Peyer's patch (tissue), 4 donors: ENCODE measurements at regions not wholly inside any gene's neighbourhood (a gene's known extent, or its start where the extent isn't known, plus 50 kb on each side); places are given as distances from the start of the nearest gene placed in this dataset.

Experiments used
- DNase-seq, 3 donors: peaks; one replicate each; pipeline ENCODE4 v3.0.0-alpha.2; 2017 to 2019
- H3K27ac ChIP-seq, 4 donors: fragments of 200-600 bp; sonication (generic); one replicate each; pipeline ENCODE4 v1.5.1; 2016 to 2019
- H3K27me3 ChIP-seq, 2 donors: fragments of 200-600 bp; sonication (generic); one replicate each; pipeline ENCODE4 v1.5.1; 2019
- H3K36me3 ChIP-seq, 3 donors: fragments of 200-600 bp; sonication (generic); one replicate each; pipeline ENCODE4 v1.5.1; 2016 to 2019
- H3K4me1 ChIP-seq, 4 donors: fragments of 200-600 bp; sonication (generic); one replicate each; pipeline ENCODE4 v1.5.1; 2016 to 2019
- H3K4me3 ChIP-seq, 4 donors: fragments of 200-600 bp; sonication (generic); 1 replicate in 3 of 4; 2 replicates in 1 of 4; pipeline ENCODE4 v1.5.1; 2016 to 2019; ENCODE audit warnings: mild to moderate bottlenecking in 1 of 4
- H3K9me3 ChIP-seq, 4 donors: fragments of 200-600 bp; sonication (generic); one replicate each; pipeline ENCODE4 v1.5.1; 2016 to 2019; ENCODE audit warnings: mild to moderate bottlenecking in 1 of 4
- POLR2A ChIP-seq, 2 donors: fragments of 450-650 bp; IDR thresholded peaks; one replicate each; pipeline ENCODE4 v1.5.1; 2017; ENCODE audit warnings: antibody characterized with exemption in 2 of 2, mild to moderate bottlenecking in 2 of 2, moderate library complexity in 2 of 2
- TF ChIP-seq, protein P1 (sequence below), 6 experiments: fragments of 450-650 bp in 4 of 6; fragments of 200-600 bp in 2 of 6; sonication (generic) in 1 of 6; IDR thresholded peaks; one replicate each; pipeline ENCODE4 v1.5.1; 2017 to 2019; ENCODE audit warnings: antibody characterized with exemption in 6 of 6, mild to moderate bottlenecking in 3 of 6, moderate library complexity in 1 of 6

DNA sequence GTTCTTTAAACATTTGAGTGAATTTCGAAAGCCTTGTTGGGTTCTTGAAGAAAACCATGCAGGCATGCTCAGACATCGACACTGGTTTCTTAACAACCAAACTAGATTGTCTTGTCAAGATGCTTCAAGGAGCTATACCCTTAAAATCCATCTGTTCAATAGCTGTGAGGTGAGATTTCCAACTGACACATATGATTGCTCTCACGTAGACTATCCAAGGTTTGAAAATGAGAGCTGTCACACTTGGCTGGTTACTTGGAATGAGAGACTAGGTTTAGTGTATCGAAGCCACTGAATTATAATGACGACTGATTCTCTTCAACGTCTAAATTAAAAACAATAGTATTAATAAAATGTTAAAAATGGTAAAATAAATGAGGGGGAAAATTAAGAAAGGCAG is 2725.5 kb downstream of the ARAP2 start:
- no peak for DNase-seq
- TF ChIP-seq POLR2A (IDR thresholded peaks at IDR 0.05) = no peak
- TF ChIP-seq, protein P1, sequence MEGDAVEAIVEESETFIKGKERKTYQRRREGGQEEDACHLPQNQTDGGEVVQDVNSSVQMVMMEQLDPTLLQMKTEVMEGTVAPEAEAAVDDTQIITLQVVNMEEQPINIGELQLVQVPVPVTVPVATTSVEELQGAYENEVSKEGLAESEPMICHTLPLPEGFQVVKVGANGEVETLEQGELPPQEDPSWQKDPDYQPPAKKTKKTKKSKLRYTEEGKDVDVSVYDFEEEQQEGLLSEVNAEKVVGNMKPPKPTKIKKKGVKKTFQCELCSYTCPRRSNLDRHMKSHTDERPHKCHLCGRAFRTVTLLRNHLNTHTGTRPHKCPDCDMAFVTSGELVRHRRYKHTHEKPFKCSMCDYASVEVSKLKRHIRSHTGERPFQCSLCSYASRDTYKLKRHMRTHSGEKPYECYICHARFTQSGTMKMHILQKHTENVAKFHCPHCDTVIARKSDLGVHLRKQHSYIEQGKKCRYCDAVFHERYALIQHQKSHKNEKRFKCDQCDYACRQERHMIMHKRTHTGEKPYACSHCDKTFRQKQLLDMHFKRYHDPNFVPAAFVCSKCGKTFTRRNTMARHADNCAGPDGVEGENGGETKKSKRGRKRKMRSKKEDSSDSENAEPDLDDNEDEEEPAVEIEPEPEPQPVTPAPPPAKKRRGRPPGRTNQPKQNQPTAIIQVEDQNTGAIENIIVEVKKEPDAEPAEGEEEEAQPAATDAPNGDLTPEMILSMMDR (IDR thresholded peaks at IDR 0.05) = no peak
- no peaks in the 10 kb centered on the region for H3K9me3 ChIP-seq
- no peak overlapping the region for H3K4me3 ChIP-seq
- H3K4me1 ChIP-seq = no peaks in the 10 kb centered on the region
- H3K27me3 ChIP-seq = no peaks in the 10 kb centered on the region
- no peak overlapping the region for H3K27ac ChIP-seq
- no peaks in the 10 kb centered on the region for H3K36me3 ChIP-seq

DNA sequence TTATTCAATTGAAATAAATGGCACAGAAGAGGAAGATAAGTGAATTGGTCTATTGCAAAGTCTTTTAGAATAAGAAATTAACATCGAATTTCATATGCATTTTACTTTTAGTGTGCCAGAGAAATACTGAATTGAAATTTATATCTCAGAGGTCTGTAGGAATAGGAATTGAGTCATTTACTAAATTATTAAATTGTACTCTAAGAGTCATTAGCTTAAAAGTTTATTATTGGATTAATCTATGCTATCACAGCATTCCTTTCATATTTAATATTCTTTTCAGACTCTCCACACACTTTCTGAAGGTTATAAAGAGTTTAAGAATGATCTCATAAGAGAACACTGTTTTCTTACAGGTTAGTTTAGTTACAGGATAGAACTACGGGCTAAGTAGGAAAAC is 2711.5 kb downstream of the ARAP2 start:
- Histone ChIP-seq H3K4me1 (no peaks in the 10 kb centered on the region), H3K27ac (no peak overlapping the region), H3K27me3 (no peaks in the 10 kb centered on the region), H3K36me3 (no peaks in the 10 kb centered on the region), H3K9me3 (no peaks in the 10 kb centered on the region), H3K4me3 (no peak overlapping the region)
- no peak for TF ChIP-seq POLR2A (IDR thresholded peaks at IDR 0.05)
- TF ChIP-seq, protein P1 (IDR thresholded peaks at IDR 0.05) = no peak
- no peak for DNase-seq

DNA sequence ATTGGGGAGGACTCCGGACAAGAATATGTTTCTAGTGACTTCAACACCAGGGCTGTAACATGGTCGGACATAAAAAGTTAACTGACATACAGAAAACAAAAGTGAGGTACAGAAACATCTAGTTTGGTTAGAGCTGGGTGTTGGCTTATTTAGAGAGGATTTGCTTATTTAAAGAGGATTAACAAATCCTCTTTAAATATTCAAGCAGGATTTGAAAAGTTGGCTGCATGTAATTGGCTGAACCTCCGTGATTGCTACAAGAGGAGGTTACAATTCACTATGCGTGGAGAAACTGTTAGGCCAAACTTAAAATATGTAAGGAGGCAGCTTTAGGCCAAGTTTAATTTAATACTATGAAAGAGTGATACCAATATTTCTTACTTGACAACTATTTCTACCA is 2707.4 kb downstream of the ARAP2 start:
- Histone ChIP-seq H3K27ac (no peak overlapping the region), H3K36me3 (no peaks in the 10 kb centered on the region), H3K4me1 (no peaks in the 10 kb centered on the region), H3K27me3 (no peaks in the 10 kb centered on the region), H3K4me3 (no peak overlapping the region), H3K9me3 (peaks cover 0 to 5% (median 0%) of the 10 kb centered on the region in 4 donors)
- DNase-seq = no peak
- TF ChIP-seq POLR2A (IDR thresholded peaks at IDR 0.05) = no peak
- TF ChIP-seq, protein P1 (IDR thresholded peaks at IDR 0.05) = no peak

DNA sequence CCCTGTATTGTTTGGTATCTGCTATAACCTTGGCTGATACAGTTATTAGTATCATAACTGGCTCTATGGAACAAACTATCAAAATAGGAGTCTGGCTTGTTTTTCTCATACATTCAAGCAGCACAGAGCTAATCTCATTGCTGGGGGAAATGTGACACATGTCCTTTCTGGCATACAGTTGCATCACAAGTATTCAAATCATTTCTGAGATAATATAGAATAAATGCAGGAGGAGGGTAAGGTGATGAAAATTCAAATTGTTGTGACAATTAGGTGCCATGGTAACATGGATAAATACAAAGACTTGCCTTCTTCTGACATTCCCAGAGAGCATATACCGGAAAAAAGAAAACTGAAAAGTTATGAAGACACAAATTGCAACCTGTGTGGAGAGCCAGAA is 2706.8 kb downstream of the ARAP2 start:
- no peak overlapping the region for H3K27ac ChIP-seq
- H3K36me3 ChIP-seq = no peaks in the 10 kb centered on the region
- DNase-seq = no peak
- no peaks in the 10 kb centered on the region for H3K27me3 ChIP-seq
- no peak for TF ChIP-seq POLR2A (IDR thresholded peaks at IDR 0.05)
- TF ChIP-seq, protein P1 (IDR thresholded peaks at IDR 0.05) = no peak
- peaks cover 0 to 5% (median 0%) of the 10 kb centered on the region in 4 donors for H3K9me3 ChIP-seq
- H3K4me3 ChIP-seq = no peak overlapping the region
- no peaks in the 10 kb centered on the region for H3K4me1 ChIP-seq

DNA sequence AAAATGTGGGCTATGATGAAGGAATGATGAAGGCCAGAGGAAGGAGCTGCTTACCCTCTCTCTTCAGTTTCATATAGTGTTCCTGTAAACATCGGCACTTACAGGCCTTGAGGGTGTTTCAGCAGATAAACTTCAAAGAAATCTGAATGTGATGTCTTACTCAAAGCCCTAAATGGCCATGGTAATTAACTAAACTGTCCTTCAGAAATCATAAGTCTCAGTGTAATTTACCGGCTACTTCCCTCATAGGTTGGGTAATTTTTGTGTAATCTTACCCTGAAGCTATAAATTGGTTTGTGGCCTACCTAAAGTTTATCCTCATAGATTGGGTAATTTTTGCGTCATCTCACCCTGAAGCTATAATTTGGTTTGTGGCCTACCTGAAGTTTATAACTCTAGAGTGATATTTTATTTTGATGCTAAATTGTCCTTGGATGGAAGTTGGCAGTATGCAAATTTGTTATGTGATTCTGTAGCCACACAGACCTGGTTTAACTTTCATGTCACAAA is 2700.3 kb downstream of the ARAP2 start:
- Histone ChIP-seq H3K36me3 (no peaks in the 10 kb centered on the region), H3K4me1 (no peaks in the 10 kb centered on the region), H3K27ac (no peak overlapping the region), H3K9me3 (peaks cover 0 to 5% (median 0%) of the 10 kb centered on the region in 4 donors), H3K27me3 (no peaks in the 10 kb centered on the region), H3K4me3 (no peak overlapping the region)
- no peak for DNase-seq
- no peak for TF ChIP-seq POLR2A (IDR thresholded peaks at IDR 0.05)
- TF ChIP-seq, protein P1 (IDR thresholded peaks at IDR 0.05) = no peak

DNA sequence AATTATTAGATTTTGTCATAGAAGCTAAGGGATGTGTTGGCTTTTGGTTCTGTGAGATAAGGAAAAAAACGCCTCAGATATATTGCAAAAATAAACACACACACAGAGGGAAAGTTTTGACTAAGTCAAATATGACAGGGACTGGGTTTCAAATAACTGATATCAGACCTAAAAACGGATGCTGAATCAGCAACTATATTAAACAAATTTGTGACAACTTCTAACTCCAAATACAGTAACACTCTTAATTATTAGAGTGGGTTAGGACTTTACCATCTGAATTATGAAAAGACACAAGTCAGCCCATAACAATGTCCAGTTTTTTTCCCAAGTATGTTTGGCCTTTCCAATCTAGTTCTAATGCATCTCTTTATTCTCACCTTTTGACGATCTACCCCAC is 2693.1 kb downstream of the ARAP2 start:
- H3K27ac ChIP-seq = no peak overlapping the region
- H3K9me3 ChIP-seq = no peaks in the 10 kb centered on the region
- H3K4me1 ChIP-seq = no peaks in the 10 kb centered on the region
- no peaks in the 10 kb centered on the region for H3K36me3 ChIP-seq
- TF ChIP-seq, protein P1 (IDR thresholded peaks at IDR 0.05) = no peak
- no peak for TF ChIP-seq POLR2A (IDR thresholded peaks at IDR 0.05)
- H3K27me3 ChIP-seq = no peaks in the 10 kb centered on the region
- no peak overlapping the region for H3K4me3 ChIP-seq
- DNase-seq = no peak
